ENCODE measurements at regions not wholly inside any gene's neighbourhood (a gene's known extent, or its start where the extent isn't known, plus 50 kb on each side); places are given as distances from the start of the nearest gene placed in this dataset.

GRCh38 chr22:34294476-34294875, 374.2 kb upstream of the LARGE1 start:
- no peak for TF ChIP-seq CTCF (IDR thresholded peaks at IDR 0.05)

- TF ChIP-seq CTCF (IDR thresholded peaks at IDR 0.05): no peak
Measured at GRCh38 chr22:34294986-34295385, 374.7 kb upstream of the LARGE1 start.

GRCh38 chr22:34296461-34296860, 376.2 kb upstream of the LARGE1 start:
- TF ChIP-seq CTCF (IDR thresholded peaks at IDR 0.05): no peak

GRCh38 chr22:34297536-34298120, 377.4 kb upstream of the LARGE1 start:
- no peak for TF ChIP-seq CTCF (IDR thresholded peaks at IDR 0.05)

- no peak for TF ChIP-seq CTCF (IDR thresholded peaks at IDR 0.05)
Measured at GRCh38 chr22:34299496-34299895, 379.2 kb upstream of the LARGE1 start.

GRCh38 chr22:34301569-34301968, 381.3 kb upstream of the LARGE1 start:
- TF ChIP-seq CTCF (IDR thresholded peaks at IDR 0.05): no peak

- TF ChIP-seq CTCF (IDR thresholded peaks at IDR 0.05): no peak
Measured at GRCh38 chr22:34303656-34304055, 383.4 kb upstream of the LARGE1 start.

GRCh38 chr22:34306361-34306760, 386.1 kb upstream of the LARGE1 start:
- no peak for TF ChIP-seq CTCF (IDR thresholded peaks at IDR 0.05)

All from LNCAP (cell line).